DMS53 treated with DMSO at 0.1 percent for 48 hours (cell line): ENCODE measurements at regions not wholly inside any gene's neighbourhood (a gene's known extent, or its start where the extent isn't known, plus 50 kb on each side); places are given as distances from the start of the nearest gene placed in this dataset.

ENCODE experiments used
- DNase-seq: peaks from one replicate; lab custom pipeline; 2025; ENCODE audit not compliant: unreplicated experiment; lab: John Stamatoyannopoulos, UW

GRCh38 chr5:74240783-74241750, 399.5 kb downstream of the ENC1 start:
- DNase-seq, result no peak

GRCh38 chr5:74239261-74239660, 401.3 kb downstream of the ENC1 start:
- DNase-seq, result no peak

- no peak for DNase-seq
Observed at GRCh38 chr5:74237571-74238145, 402.9 kb downstream of the ENC1 start.

- DNase-seq, result no peak
Observed at GRCh38 chr5:74235552-74235951, 405.0 kb downstream of the ENC1 start.

GRCh38 chr5:74233571-74233970, 407.0 kb downstream of the ENC1 start:
- no peak for DNase-seq

- no peak for DNase-seq
Observed at GRCh38 chr5:74233091-74233490, 407.4 kb downstream of the ENC1 start.

- no peak for DNase-seq
Observed at GRCh38 chr5:74232276-74232675, 408.3 kb downstream of the ENC1 start.

- DNase-seq, result no peak
Observed at GRCh38 chr5:74231697-74232096, 408.8 kb downstream of the ENC1 start.

GRCh38 chr5:74226716-74227485, 413.6 kb downstream of the ENC1 start:
- no peak for DNase-seq

GRCh38 chr5:74225587-74225986, 414.9 kb downstream of the ENC1 start:
- DNase-seq, result no peak

- DNase-seq, result no peak
Observed at GRCh38 chr5:74224331-74224730, 416.2 kb downstream of the ENC1 start.

GRCh38 chr5:74222806-74223205, 417.7 kb downstream of the ENC1 start:
- DNase-seq, result no peak

- no peak for DNase-seq
Observed at GRCh38 chr5:74221413-74221812, 419.1 kb downstream of the ENC1 start.

GRCh38 chr5:74216012-74216411, 424.5 kb downstream of the ENC1 start:
- DNase-seq, result no peak

GRCh38 chr5:74212336-74212735, 428.2 kb downstream of the ENC1 start:
- no peak for DNase-seq

- DNase-seq, result no peak
Observed at GRCh38 chr5:74209571-74209970, 431.0 kb downstream of the ENC1 start.

- no peak for DNase-seq
Observed at GRCh38 chr5:74206579-74207550, 433.7 kb downstream of the ENC1 start.

GRCh38 chr5:74205767-74206578, 434.6 kb downstream of the ENC1 start:
- no peak for DNase-seq

GRCh38 chr5:74201334-74202081, 439.0 kb downstream of the ENC1 start:
- DNase-seq, result peak; percentile 8
